Mucosa of stomach (tissue), 1 donor: ENCODE measurements at regions not wholly inside any gene's neighbourhood (a gene's known extent, or its start where the extent isn't known, plus 50 kb on each side); places are given as distances from the start of the nearest gene placed in this dataset.

Experiments used
- H3K27me3 ChIP-seq: one replicate; pipeline ENCODE4 v1.7.0; 2013; ENCODE audit warnings: mild to moderate bottlenecking, low read length; ENCODE audit not compliant: control insufficient read depth, insufficient read depth
- H3K36me3 ChIP-seq: one replicate; pipeline ENCODE4 v1.7.0; 2013; ENCODE audit warnings: low read length; ENCODE audit not compliant: control insufficient read depth, insufficient read depth
- H3K4me1 ChIP-seq: one replicate; pipeline ENCODE4 v1.7.0; 2013; ENCODE audit warnings: mild to moderate bottlenecking, low read length; ENCODE audit not compliant: control insufficient read depth, insufficient read depth
- H3K4me3 ChIP-seq: one replicate; pipeline ENCODE4 v1.7.0; 2013; ENCODE audit warnings: low read length
- H3K9ac ChIP-seq: one replicate; pipeline ENCODE4 v1.7.0; 2013; ENCODE audit warnings: mild to moderate bottlenecking, low read length, moderate library complexity
- H3K9me3 ChIP-seq: one replicate; pipeline ENCODE4 v1.7.0; 2013; ENCODE audit warnings: mild to moderate bottlenecking, low read length, moderate library complexity; ENCODE audit not compliant: control insufficient read depth
- donor health status: Pancreatic carcinoma.

- Histone ChIP-seq H3K27me3 (peaks cover 6% of the 10 kb centered on the region), H3K9me3 (no peaks in the 10 kb centered on the region), H3K4me3 (no peak overlapping the region)
These were observed 197.4 kb upstream of the DPH6 start for GRCh38 chr15:35743321-35743720.

DNA sequence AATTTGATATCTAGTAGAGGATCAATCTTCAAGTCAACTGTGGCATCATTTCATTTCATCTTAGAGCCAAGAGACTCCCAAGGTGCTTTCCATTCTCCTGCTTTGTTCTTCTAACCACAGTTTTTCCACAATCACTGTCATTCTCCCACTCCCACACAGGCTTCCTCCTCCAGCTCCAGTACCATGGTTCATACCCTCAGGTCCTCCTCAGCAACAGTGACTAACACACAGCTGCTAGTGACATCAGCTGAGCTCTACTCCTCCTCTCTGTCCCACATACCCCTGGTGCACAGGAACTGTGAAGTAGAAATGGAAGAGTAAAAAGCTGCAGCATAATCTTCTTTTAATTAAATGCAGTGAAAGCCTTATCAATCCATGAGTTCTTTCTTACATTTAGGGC lies 200.2 kb upstream of the DPH6 start:
- Histone ChIP-seq H3K9me3 (no peaks in the 10 kb centered on the region), H3K36me3 (no peaks in the 10 kb centered on the region), H3K27me3 (peaks cover 6% of the 10 kb centered on the region), H3K9ac (no peak overlapping the region), H3K4me3 (no peak overlapping the region), H3K4me1 (no peaks in the 10 kb centered on the region)

More at GRCh38 chr15:35743321-35743720, 197.4 kb upstream of the DPH6 start:
- Histone ChIP-seq H3K36me3 (no peaks in the 10 kb centered on the region), H3K4me1 (no peaks in the 10 kb centered on the region), H3K9ac (no peak overlapping the region)

GRCh38 chr15:35748105-35748504 lies 202.1 kb upstream of the DPH6 start:
- Histone ChIP-seq H3K36me3 (no peaks in the 10 kb centered on the region), H3K4me1 (no peaks in the 10 kb centered on the region), H3K27me3 (peaks cover 6% of the 10 kb centered on the region), H3K4me3 (no peak overlapping the region), H3K9me3 (no peaks in the 10 kb centered on the region), H3K9ac (no peak overlapping the region)

DNA sequence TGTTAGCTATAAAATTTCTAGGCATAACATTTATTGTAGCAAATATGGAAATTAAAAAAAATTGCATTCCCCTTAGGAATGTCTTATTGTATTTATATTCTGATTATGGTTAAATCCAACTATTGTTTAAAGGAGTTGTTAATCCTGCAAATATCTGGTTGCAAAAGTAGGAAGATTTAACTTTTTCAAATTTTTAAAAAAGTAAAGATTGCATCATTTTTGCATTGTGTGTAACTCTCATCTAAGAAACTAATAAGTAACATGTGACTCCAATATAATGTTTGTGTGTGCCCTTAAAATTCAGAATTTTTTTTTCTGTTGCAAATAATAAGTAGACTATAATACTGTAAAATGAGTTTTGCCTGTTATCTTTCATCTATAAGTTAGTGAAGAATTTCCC lies 204.1 kb upstream of the DPH6 start:
- H3K27me3 ChIP-seq: peaks cover 3% of the 10 kb centered on the region
- H3K36me3 ChIP-seq: no peaks in the 10 kb centered on the region
- no peak overlapping the region for H3K9ac ChIP-seq
- H3K4me1 ChIP-seq: no peaks in the 10 kb centered on the region
- no peaks in the 10 kb centered on the region for H3K9me3 ChIP-seq
- H3K4me3 ChIP-seq: no peak overlapping the region

DNA sequence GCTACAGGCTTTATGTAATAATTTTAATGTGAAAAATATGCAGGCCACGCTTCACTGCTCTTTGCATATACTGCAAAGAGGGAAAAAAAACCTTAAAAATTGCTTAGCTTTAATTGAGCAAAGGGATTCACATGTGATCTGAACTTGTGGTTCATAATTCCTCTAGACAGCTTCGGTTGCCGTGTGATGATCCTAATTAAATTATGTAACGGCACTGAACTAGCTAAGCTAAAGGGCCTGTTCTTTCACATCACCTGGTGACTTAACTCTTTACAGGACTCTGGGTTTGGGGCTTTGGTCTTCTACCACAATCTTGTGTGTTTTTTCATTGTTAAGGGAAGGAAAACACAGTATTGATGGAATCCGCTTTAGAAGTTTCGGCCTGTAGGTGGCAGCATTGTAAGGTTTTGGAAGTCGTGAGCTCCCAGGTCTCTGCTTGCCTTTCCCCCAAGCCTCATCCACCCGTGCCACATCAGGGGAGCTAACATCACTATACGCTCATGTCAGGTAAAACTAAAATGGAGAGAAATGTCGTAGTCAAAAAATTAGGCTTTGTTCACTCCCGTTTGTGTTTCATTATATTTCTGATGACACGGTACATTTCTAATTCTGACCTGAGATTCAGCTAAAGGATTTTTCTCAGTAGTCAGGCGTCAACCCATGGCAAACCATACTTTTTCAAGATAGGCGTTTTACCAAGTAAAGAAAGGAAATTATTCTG lies 205.6 kb upstream of the DPH6 start:
- no peak overlapping the region for H3K4me3 ChIP-seq
- H3K9ac ChIP-seq: no peak overlapping the region

GRCh38 chr15:35752134-35752466 lies 206.1 kb upstream of the DPH6 start:
- H3K4me3 ChIP-seq: no peak overlapping the region
- no peaks in the 10 kb centered on the region for H3K4me1 ChIP-seq
- H3K27me3 ChIP-seq: no peaks in the 10 kb centered on the region
- no peak overlapping the region for H3K9ac ChIP-seq
- H3K36me3 ChIP-seq: no peaks in the 10 kb centered on the region
- H3K9me3 ChIP-seq: no peaks in the 10 kb centered on the region

More for the DNA sequence above, 205.6 kb upstream of the DPH6 start:
- H3K9me3 ChIP-seq: no peaks in the 10 kb centered on the region
- H3K36me3 ChIP-seq: no peaks in the 10 kb centered on the region
- no peaks in the 10 kb centered on the region for H3K27me3 ChIP-seq
- H3K4me1 ChIP-seq: no peaks in the 10 kb centered on the region

DNA sequence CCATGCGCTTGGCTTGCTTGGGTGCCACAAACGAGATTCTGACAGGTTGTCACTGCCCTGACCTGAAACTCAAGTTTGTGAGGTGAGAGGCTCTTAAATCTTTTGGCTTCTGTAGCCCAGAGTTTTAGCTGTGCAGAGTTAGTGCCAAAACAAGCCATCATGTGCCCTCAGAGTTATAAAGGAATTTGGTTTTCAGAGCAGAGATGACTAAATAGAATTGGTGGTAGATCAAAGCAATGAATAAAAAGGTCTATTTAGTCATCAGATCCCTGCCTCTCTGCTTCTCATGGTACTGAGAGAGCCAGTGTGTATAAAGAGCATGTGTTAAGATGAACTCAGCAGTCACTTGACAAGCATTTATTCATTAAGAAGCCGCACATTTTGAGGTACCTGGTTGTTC lies 207.5 kb upstream of the DPH6 start:
- Histone ChIP-seq H3K27me3 (no peaks in the 10 kb centered on the region), H3K4me1 (no peaks in the 10 kb centered on the region), H3K9ac (no peak overlapping the region), H3K36me3 (no peaks in the 10 kb centered on the region), H3K9me3 (no peaks in the 10 kb centered on the region), H3K4me3 (no peak overlapping the region)

DNA sequence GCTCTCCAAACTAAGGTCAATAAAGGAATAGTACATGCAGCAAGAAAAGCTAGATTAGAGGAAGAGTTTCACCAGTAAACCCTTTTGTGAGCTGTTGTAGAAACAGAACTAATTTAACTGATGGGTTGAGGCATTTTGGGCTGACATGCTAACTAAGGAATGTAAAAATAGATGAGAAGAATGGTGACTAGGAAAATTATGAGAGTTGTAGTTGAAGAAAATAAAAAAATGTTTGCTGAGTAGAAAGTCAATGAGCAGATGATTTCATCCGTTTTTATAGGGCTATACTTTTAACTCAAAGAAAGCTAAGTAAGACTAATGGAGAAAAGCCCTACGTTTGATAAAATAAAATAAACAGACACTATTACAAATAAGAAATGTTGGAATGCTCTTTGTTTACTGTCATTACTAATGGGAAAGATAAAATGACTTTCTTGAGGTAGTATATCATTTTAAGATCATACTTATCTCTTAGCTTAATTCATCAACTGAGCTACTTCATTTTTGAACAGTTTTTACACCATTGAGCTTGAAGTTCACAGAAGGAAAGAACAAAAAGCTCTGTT lies 209.4 kb upstream of the DPH6 start:
- H3K4me3 ChIP-seq: no peak overlapping the region
- H3K4me1 ChIP-seq: no peaks in the 10 kb centered on the region
- no peaks in the 10 kb centered on the region for H3K36me3 ChIP-seq
- no peaks in the 10 kb centered on the region for H3K9me3 ChIP-seq
- no peak overlapping the region for H3K9ac ChIP-seq
- H3K27me3 ChIP-seq: no peaks in the 10 kb centered on the region

GRCh38 chr15:35756623-35757022 lies 210.7 kb upstream of the DPH6 start:
- Histone ChIP-seq H3K9me3 (no peaks in the 10 kb centered on the region), H3K27me3 (no peaks in the 10 kb centered on the region), H3K9ac (no peak overlapping the region), H3K4me1 (no peaks in the 10 kb centered on the region), H3K36me3 (no peaks in the 10 kb centered on the region), H3K4me3 (no peak overlapping the region)

GRCh38 chr15:35757361-35757760 lies 211.4 kb upstream of the DPH6 start:
- no peak overlapping the region for H3K4me3 ChIP-seq
- no peaks in the 10 kb centered on the region for H3K36me3 ChIP-seq
- no peaks in the 10 kb centered on the region for H3K27me3 ChIP-seq
- H3K9me3 ChIP-seq: no peaks in the 10 kb centered on the region
- H3K4me1 ChIP-seq: no peaks in the 10 kb centered on the region
- no peak overlapping the region for H3K9ac ChIP-seq

DNA sequence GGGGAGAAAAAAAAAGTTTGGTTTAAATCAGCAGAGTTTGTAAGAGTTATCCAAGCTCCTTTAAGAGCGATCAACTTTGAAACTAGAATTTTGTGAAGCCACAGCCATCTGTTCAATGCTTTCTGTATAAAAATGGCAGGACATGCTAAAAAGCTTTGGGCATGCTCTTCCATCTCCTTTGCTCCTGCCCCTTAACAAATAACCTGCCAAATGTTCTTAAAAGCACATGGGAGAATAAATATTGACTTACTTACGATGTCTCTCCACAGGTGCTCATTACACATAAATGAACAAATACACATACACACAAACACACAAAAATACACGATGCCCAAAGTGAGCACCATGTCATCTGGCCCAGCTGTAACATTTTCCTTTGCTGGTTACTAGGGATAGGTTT lies 211.8 kb upstream of the DPH6 start:
- no peaks in the 10 kb centered on the region for H3K4me1 ChIP-seq
- H3K9me3 ChIP-seq: no peaks in the 10 kb centered on the region
- H3K27me3 ChIP-seq: no peaks in the 10 kb centered on the region
- H3K9ac ChIP-seq: no peak overlapping the region
- no peak overlapping the region for H3K4me3 ChIP-seq
- H3K36me3 ChIP-seq: no peaks in the 10 kb centered on the region

GRCh38 chr15:35764661-35765519 lies 218.9 kb upstream of the DPH6 start:
- Histone ChIP-seq H3K9ac (no peak overlapping the region), H3K4me3 (no peak overlapping the region), H3K27me3 (no peaks in the 10 kb centered on the region), H3K4me1 (peaks cover 8% of the 10 kb centered on the region), H3K9me3 (no peaks in the 10 kb centered on the region), H3K36me3 (no peaks in the 10 kb centered on the region)
